Gastrocnemius medialis (tissue), 4 donors: ENCODE measurements at regions not wholly inside any gene's neighbourhood (a gene's known extent, or its start where the extent isn't known, plus 50 kb on each side); places are given as distances from the start of the nearest gene placed in this dataset.

ENCODE experiments used
- CTCF ChIP-seq, 5 experiments: fragments of 450-650 bp in 3 of 5; fragments of 200-600 bp in 2 of 5; sonication (generic) in 2 of 5; IDR thresholded peaks in 4 of 5; conservative IDR thresholded peaks in 1 of 5; 1 replicate in 4 of 5; 2 replicates in 1 of 5; pipeline ENCODE4 v1.5.1; 2016 to 2019; ENCODE audit warnings: antibody characterized with exemption in 5 of 5, mild to moderate bottlenecking in 3 of 5, moderate library complexity in 3 of 5
- POLR2A ChIP-seq, 2 donors: fragments of 450-650 bp; IDR thresholded peaks; one replicate each; pipeline ENCODE4 v1.6.1; 2017; ENCODE audit warnings: antibody characterized with exemption in 2 of 2, mild to moderate bottlenecking in 2 of 2, moderate library complexity in 2 of 2

- TF ChIP-seq POLR2A (IDR thresholded peaks at IDR 0.05) (no peak), CTCF (IDR thresholded peaks at IDR 0.05 in 4 of 5, conservative IDR thresholded peaks at IDR 0.05 in 1 of 5) (no peak)
Observed at GRCh38 chrX:39760930-39761329, 336.8 kb downstream of the BCOR start.
